Thyroid gland (tissue), 4 donors: ENCODE measurements at regions not wholly inside any gene's neighbourhood (a gene's known extent, or its start where the extent isn't known, plus 50 kb on each side); places are given as distances from the start of the nearest gene placed in this dataset.

ENCODE experiments used
- DNase-seq, 2 donors: peaks; one replicate each; pipeline ENCODE4 v3.0.0-alpha.2; 2019
- H3K27ac ChIP-seq, 3 donors: fragments of 200-600 bp; sonication (generic); 1 replicate in 2 of 3; 2 replicates in 1 of 3; pipeline ENCODE4 v1.5.1; 2016 to 2019; ENCODE audit warnings: mild to moderate bottlenecking in 1 of 3, moderate library complexity in 1 of 3
- H3K27me3 ChIP-seq: fragments of 200-600 bp; sonication (generic); one replicate; pipeline ENCODE4 v1.5.1; 2019
- H3K36me3 ChIP-seq, 2 donors: fragments of 200-600 bp; sonication (generic); one replicate each; pipeline ENCODE4 v1.5.1; 2016 to 2019
- H3K4me1 ChIP-seq, 2 donors: fragments of 200-600 bp; sonication (generic); one replicate each; pipeline ENCODE4 v1.5.1; 2017 to 2019
- H3K4me3 ChIP-seq, 3 donors: fragments of 200-600 bp; sonication (generic); replicated peaks in 1 of 3; 1 replicate in 2 of 3; 2 replicates in 1 of 3; pipeline ENCODE4 v1.5.1; 2016; ENCODE audit warnings: mild to moderate bottlenecking in 1 of 3
- H3K9me3 ChIP-seq: fragments of 200-600 bp; sonication (generic); one replicate; pipeline ENCODE4 v1.5.1; 2017
- CTCF ChIP-seq, 6 experiments: fragments of 200-600 bp in 3 of 6; fragments of 450-650 bp in 3 of 6; sonication (generic) in 3 of 6; IDR thresholded peaks; one replicate each; pipeline ENCODE4 v1.5.1; 2016 to 2019; ENCODE audit warnings: antibody characterized with exemption in 6 of 6, mild to moderate bottlenecking in 2 of 6, inconsistent platforms in 1 of 6, moderate library complexity in 1 of 6
- POLR2A ChIP-seq, 2 donors: fragments of 450-650 bp; IDR thresholded peaks; one replicate each; pipeline ENCODE4 v1.6.1; 2017; ENCODE audit warnings: antibody characterized with exemption in 2 of 2, mild to moderate bottlenecking in 2 of 2, moderate library complexity in 1 of 2
- WGBS, 2 donors: methylation state at CpG; one replicate each; pipeline ENCODE4 v1.1.5; 2017; 5-methylcytosine and 5-hydroxymethylcytosine counted together
- intact Hi-C: fragments of 100-400 bp; cut with DNase I; formaldehyde crosslinking; loops from one replicate; pipeline ENCODE4 v1.15.1; 2023

- no peak overlapping the region for H3K4me3 ChIP-seq
- H3K4me1 ChIP-seq: no peaks in the 10 kb centered on the region
- intact Hi-C loops: no loop called here
- no peaks in the 10 kb centered on the region for H3K36me3 ChIP-seq
- DNase-seq: no peak
- no peaks in the 10 kb centered on the region for H3K27me3 ChIP-seq
- H3K27ac ChIP-seq: no peak overlapping the region
- H3K9me3 ChIP-seq: no peaks in the 10 kb centered on the region
- WGBS, 2 donors: 92 to 95% methylated on average over 14 to 30 of the region's 32 CpGs
- no peak for TF ChIP-seq CTCF (IDR thresholded peaks at IDR 0.05)
- TF ChIP-seq POLR2A (IDR thresholded peaks at IDR 0.05): no peak
Observed at GRCh38 chr10:57249615-57250281, 888.7 kb upstream of the ZWINT start.

DNA sequence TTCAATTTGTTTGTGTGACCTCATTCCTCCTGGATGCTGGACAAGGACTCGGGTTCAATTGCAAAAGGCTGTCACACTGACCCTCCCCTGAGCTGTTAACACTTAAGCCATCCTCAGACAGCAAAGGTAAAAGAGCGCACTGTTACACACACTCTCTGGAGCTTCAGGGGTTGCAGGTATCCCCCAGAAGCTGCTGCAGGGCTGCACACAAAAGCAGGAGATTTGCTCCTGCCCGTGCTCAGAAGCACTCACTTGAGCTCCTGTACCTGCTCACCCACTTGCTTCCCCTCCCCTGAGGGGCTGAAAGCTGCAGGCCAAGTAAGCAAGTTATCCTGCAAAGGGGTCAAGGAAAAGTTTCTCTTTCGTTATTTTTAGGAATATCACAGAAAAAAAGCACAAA lies 886.2 kb upstream of the ZWINT start:
- H3K27ac ChIP-seq: no peak overlapping the region
- no peaks in the 10 kb centered on the region for H3K27me3 ChIP-seq
- no peaks in the 10 kb centered on the region for H3K36me3 ChIP-seq
- no peak for DNase-seq
- H3K9me3 ChIP-seq: no peaks in the 10 kb centered on the region
- 38 to 39% methylated on average over 4 of the region's 4 CpGs for WGBS, 2 donors
- H3K4me3 ChIP-seq: no peak overlapping the region
- H3K4me1 ChIP-seq: no peaks in the 10 kb centered on the region
- intact Hi-C loops: no loop called here
- TF ChIP-seq CTCF (IDR thresholded peaks at IDR 0.05): no peak
- no peak for TF ChIP-seq POLR2A (IDR thresholded peaks at IDR 0.05)

DNA sequence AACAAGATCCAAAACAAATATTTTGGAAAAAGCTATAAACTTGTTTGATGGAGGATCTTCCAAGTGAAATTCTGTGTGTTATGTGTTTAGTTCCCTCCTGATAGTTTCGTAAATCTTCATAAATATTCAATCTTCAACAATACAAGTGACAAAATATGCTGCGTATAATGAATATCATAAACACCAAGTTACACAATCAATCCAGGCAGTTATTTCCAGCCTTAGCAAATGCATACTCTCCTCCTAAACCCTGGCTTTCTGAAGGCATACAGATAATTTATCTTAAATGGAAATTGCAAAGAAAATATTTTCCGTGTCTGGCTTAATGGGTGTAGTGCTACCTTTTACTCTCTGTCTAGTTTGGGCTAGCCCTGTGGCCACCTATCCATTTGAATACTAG lies 864.9 kb upstream of the ZWINT start:
- H3K4me3 ChIP-seq: no peak overlapping the region
- no peaks in the 10 kb centered on the region for H3K4me1 ChIP-seq
- no peak overlapping the region for H3K27ac ChIP-seq
- H3K27me3 ChIP-seq: no peaks in the 10 kb centered on the region
- no peaks in the 10 kb centered on the region for H3K9me3 ChIP-seq
- H3K36me3 ChIP-seq: no peaks in the 10 kb centered on the region
- intact Hi-C loops: no loop called here
- DNase-seq: no peak
- WGBS, 2 donors: 74 to 75% methylated on average over 3 of the region's 3 CpGs
- TF ChIP-seq CTCF (IDR thresholded peaks at IDR 0.05) (no peak), POLR2A (IDR thresholded peaks at IDR 0.05) (no peak)

DNA sequence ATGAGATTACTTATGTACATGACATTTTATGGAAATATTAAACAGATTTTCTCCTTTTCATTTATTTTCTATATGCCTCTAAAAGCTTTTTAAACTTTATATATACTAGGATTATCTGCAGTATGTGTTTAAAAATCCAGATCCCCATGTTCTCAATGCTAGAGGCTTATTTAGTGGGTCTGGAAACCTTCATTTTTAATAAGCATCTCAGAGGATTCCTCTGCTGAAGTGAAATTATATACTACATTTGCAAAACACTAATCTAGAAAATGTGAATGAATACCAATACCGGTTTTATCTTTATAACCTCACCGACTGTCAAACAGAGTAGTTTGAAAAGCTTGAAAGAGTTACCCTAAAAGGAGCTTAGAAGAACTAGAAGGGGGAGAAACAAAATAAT lies 863.8 kb upstream of the ZWINT start:
- Histone ChIP-seq H3K27ac (no peak overlapping the region), H3K36me3 (no peaks in the 10 kb centered on the region), H3K4me1 (no peaks in the 10 kb centered on the region), H3K27me3 (no peaks in the 10 kb centered on the region), H3K9me3 (no peaks in the 10 kb centered on the region), H3K4me3 (no peak overlapping the region)
- TF ChIP-seq CTCF (IDR thresholded peaks at IDR 0.05) (no peak), POLR2A (IDR thresholded peaks at IDR 0.05) (no peak)
- intact Hi-C loops: no loop called here
- no peak for DNase-seq
- 52 to 71% methylated on average over 2 of the region's 2 CpGs for WGBS, 2 donors

GRCh38 chr10:57222603-57223002 lies 861.5 kb upstream of the ZWINT start:
- WGBS, 2 donors: 37 to 53% methylated on average over 2 of the region's 2 CpGs

More at GRCh38 chr10:57222603-57223002, 861.5 kb upstream of the ZWINT start:
- no peaks in the 10 kb centered on the region for H3K9me3 ChIP-seq
- H3K4me3 ChIP-seq: no peak overlapping the region
- H3K27me3 ChIP-seq: no peaks in the 10 kb centered on the region
- no peak for DNase-seq
- no peaks in the 10 kb centered on the region for H3K4me1 ChIP-seq
- TF ChIP-seq CTCF (IDR thresholded peaks at IDR 0.05) (no peak), POLR2A (IDR thresholded peaks at IDR 0.05) (no peak)
- no peaks in the 10 kb centered on the region for H3K36me3 ChIP-seq
- intact Hi-C loops: no loop called here
- no peak overlapping the region for H3K27ac ChIP-seq
